NCI-H226 (cell line): ENCODE measurements at regions not wholly inside any gene's neighbourhood (a gene's known extent, or its start where the extent isn't known, plus 50 kb on each side); places are given as distances from the start of the nearest gene placed in this dataset.
"Not testable (repeated sequence)": the region's sequence is repeated elsewhere in the genome, so short reads cannot be mapped to it uniquely, and the experiment has no call there.

Experiments used
- DNase-seq: peaks from one replicate; pipeline ENCODE4 v3.0.0-alpha.2; 2015

DNA sequence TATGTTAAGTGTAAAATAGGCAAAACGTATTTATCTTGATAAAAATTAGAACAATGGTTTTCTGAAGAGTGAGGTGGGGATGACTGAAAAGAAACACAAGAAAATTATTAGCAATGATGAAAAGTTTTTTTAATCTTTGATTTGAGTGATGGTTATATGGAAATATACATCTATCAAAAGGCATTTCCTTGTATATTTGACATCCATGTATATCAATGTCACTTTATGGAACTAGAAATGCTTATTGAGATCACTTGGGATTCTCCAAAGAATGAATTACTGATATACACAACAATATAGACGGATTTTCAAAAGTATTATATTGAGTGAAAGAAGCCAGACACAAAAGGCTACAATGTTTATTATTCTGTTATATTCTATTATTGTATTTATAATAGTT lies 1042.0 kb upstream of the POT1 start:
- DNase-seq: no peak

DNA sequence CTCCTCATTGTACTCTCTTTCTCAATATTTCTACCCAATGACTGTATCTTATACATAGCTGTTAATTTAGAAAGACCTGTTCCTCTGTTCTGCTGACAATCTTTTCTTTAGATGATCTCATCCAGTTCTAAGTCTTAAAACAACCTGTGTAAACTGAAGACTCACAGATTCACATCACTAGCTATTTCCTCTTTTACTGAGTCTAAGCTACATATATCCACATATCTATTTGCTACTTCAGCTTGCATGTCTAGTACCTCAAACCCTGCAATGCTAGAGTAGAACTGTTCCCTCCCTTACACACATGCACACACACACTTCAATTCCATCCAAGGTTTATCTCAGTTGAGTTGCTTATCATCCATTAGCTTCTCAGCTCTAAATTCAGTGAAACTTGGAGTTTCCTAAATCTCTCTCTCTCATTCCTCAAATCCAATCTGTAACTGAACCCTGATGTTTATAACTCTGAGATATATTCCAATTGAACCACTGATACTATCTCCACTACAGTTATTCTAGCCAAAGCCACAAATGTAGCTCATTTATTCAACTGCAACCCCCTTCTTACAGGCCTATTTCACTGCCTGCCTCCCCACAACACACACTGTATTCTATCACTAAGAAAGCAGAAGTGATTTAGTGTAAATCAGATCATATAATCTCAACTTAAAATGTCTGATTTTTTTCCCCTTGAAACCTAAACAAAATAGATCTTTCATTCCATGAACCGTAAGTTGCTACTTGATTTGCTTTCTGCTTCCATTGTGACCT lies 1036.8 kb upstream of the POT1 start:
- DNase-seq: no peak

DNA sequence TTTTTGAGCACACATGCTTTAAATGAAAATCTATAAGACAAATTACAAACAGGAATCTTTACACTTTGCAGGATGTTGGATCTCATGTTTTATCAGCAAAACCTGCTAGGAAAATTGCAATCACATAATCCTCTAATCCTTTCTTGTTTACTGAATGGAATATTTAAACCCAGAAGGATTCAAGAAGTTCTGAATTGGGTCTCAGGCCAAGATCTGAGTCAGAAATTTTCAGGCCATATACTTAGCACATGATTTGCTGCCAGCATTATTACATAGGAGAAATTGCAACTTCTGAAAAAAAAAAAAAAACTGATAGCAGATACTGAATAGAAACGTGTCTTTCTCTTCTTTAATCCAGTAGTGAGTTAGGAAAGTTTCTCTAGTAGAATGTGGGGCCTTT lies 1005.3 kb upstream of the POT1 start:
- DNase-seq: no peak

DNA sequence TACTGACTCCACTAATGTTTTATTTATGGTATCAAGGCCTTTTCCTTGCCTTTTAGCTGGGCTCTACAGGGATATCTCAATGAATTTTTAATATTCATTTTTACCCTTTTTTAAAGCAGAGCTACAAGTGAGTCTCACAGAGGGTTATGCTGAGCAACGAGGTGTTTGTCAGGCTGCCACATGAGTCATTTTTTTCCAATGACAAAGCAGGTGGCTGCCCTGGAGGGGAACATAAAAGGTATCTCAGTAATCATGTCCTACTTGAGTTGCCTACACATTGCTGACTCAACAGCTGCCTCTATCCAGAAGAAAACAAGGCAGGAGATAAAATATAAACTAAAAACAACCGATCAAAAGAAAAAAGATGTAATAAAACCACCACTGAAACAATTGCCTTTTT lies 1004.9 kb upstream of the POT1 start:
- no peak for DNase-seq

DNA sequence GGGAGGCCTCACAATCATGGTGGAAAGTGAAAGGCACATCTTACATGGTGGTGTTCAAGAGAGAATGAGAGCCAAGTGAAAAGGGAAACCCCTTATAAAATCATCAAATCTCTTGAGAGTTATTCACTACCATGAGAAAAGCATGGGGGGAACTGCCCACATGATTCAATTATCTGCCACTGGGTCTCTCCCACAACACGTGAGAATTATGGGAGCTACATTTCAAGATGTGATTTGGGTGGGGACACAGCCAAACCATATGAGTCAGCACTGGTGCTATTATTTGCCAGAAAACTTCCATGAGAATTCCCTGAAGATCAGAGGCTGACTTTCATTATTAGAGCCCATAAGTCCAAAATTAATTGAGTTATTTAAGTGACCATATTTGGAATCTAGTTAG lies 1001.2 kb upstream of the POT1 start:
- DNase-seq: no peak

DNA sequence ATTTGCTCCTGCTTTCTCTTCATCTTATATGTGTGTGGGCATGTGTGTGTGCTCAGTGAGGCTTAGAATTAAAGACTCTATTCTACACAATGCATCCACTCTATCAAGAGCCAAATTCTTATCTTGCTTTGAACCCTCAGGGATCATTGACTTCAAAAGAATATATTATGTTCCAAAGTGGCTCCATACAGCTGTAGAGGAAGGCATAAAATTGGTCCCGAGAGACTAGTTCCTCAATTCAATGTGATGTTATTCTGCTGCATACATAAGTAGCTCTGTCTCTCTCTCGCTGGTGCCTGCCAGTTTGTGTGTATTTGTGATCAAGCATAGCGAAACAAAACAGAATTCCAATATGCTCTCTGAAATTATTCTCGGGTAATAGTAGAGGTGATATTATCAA lies 997.9 kb upstream of the POT1 start:
- DNase-seq: no peak

DNA sequence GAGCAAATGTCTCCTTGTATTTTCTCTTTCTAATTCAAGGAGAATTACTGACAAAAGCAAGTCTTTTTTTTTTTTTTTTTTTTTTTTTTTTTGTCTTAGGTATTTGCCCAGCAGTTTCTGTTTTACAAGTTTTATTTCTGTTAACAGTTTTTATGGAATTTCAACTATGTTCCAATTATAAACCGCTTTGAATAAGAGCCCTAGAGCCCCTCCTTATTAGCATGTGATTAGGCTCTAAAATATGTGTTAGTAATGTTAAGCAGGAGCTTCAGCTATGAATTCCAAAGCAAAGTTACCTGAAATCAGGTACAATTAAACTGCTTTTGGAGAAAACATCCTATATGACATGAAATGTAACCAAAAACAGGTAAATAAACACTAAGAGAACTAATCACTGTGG lies 997.0 kb upstream of the POT1 start:
- no peak for DNase-seq

DNA sequence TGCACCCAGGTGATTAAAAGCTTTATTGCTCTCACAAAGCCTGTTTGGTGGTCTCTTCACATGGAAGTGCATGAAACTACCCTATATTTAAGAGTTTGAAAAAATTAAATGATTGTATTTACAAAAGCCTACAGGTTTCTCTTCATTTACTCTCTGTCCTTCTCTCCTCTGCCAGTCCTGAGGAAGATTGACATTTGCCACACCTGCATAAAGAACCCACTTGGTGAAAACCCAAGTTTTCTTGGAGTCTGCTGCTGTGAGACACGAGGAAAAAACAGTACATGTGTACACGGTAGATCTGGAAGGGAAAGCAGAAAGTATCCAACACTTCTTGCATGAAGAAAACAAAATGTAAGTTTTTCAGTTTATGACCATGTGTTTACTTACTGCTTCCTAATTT lies 994.4 kb upstream of the POT1 start:
- no peak for DNase-seq

DNA sequence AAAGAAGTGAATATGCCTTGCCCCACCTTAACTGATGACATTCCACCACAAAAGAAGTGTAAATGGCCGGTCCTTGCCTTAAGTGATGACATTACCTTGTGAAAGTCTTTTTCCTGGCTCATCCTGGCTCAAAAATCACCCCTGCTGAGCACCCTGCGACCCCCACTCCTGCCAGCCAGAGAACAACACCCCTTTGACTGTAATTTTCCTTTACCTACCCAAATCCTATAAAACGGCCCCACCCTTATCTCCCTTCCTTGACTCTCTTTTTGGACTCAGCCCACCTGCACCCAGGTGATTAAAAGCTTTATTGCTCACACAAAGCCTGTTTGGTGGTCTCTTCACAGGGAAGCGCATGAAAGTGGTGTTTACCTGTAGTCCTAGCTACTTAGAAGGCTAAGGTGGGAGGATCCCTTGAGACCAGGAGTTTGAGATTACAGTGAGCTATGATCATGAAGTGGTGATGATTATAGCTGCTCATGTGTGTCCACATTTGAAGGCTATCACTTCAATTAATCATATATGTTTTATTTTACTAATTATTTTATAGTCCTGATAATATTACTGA lies 985.8 kb upstream of the POT1 start:
- DNase-seq: not testable (repeated sequence)

DNA sequence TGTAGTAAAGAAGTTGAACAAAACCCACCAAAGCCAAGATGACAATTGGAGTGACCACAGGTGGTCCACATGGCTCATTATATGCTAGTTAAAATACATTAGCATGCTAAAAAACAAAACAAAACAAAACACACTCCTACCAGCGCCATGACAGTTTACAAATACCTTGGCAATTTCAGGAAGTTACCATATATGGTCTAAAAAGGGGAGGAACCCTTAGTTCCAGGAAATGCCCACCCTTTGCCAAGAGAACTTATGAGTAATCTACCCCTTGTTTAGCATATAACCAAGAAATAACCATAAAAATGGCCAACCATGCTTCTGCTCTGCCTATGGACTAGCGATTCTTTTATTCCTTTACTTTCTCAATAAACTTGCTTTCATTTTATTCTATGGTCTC lies 979.1 kb upstream of the POT1 start:
- DNase-seq: no peak

DNA sequence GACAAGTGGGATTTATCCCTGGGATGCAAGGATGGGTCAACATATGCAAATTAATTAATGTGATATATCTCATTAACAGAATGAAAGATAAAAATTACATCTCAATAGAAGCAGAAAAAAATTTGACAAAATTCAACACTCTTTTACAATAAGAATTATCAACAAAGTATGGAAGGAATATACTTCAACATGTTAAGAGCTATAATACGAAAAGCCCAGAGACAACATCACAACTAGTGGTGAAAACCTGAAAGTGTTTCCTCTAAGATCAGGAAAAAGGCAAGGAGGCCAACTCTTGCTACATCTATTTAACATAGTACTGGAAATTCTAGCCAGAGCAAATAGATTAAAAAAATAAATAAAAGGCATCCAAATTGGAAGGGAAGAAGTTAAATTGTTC lies 970.0 kb upstream of the POT1 start:
- DNase-seq: no peak

DNA sequence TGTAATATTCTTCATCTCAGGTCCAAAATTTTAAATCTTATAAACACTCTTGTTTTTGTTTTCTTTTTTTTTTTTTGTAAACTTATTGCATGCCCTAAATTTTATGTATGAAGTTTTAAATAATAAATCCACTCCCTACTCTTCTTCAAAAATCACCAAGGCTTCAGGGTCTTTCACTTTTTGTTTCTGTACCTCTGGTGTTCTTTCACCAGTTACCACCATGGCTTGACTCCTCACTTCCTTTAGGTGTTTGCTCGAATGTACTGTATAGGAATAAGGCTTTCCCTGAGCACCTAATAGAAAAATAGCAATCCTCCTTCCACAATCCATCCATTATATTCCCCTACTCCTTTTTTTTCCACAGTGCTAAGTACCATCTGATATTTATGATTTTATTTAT lies 962.8 kb upstream of the POT1 start:
- no peak for DNase-seq

DNA sequence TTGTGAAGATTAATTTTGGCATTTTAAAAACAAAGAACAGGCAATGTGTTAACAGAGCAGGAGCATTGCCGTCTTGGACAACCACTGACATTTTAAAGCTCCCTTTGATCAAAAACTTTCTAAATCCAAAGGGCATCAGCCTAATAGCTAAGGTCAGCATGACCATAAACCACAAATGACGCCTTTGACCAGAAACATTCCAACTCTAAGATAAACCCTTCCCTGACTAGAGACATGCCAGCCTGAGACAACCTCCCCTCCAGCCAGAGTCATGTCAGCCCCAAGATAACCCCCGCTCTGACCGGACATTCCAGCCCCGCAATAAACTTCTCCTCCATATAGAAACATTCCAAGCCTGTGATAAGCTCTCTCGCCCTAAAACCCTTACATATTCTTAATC lies 949.4 kb upstream of the POT1 start:
- DNase-seq: no peak

DNA sequence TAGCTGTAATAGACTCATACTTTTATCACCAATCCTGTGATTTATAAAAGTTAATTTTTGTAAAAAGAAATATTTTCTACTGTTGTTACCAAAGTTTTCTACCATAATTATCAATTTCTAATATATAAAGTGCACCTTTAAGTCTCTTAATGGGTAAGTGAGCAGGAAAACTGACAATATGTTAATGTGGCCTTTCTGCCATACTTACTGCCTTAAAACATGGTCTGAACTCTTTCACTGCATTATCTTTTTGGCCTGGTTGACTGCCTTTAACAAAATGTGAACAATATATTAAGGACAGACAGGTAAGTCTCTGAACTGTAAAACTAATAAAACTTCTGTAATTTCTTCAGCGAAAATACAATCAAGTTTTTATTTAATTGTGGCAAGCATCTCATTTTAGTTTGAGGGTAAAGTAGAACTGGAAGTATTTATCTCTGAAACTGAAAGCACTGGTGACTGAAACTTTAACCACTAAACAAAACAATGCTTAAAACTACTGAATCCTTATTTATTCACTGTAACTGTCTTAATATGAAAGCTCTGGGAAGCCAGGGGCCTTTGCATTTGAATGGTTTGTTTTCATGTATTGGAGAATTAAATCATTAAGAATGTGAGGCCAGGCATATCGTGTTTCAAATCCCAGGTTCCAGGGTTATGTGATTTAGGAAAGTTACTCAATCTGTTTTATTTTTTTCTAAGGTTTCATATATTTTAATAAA lies 948.8 kb upstream of the POT1 start:
- no peak for DNase-seq

DNA sequence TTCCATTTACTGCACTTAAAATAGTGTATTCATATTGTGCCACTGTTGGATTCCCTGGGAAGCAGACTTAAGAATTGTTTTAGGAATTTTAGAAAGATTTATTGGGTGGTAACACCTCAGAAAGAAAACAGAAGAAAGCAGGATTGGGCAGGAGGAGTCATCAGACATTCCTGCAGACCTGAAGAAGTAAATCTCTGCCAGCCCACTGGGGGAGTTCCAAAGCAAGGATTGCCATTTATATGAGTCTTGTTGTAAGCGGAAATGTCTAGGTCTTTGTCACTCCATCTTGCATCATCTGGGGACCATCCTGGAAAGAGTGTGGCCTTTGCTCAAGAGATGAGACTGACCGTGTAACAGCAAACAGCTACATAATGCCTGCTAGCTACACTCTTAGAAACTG lies 947.6 kb upstream of the POT1 start:
- no peak for DNase-seq

DNA sequence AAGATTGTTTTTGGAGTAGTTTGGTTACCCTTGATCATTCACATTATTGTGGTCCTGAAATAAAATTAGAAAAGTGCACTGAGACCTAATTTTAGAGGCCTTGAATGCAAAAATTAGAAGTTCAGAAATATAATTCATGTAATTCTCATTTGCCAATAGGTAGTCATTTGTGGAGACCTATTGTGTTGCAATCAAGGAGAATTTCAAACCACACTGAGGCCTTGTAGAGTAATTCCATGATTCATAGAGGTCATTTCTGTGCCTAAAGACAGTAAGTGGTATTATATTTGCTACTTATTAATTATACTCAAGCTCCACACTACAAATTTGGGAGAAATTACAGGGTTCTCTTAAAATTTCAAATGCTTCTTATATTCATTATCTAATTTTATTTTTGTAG lies 946.8 kb upstream of the POT1 start:
- DNase-seq: no peak

DNA sequence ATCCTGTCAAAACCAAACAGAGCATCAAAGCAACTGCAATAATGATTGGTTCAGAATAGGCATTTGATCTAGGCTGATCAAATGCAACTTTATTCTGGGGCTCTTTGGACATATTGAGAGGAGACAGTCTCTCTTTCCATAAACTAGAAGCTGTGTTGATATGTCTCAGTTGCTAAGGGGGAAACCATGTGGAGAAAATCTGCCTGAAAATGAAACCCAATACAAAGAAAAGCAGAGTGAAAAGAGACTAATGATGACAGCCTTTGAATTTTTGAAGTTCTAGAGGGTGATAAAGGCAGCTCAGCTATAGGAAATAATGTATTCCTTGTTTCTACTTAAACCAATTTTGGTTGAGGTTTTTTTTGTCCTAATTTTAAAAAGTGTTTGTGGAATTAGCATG lies 941.8 kb upstream of the POT1 start:
- DNase-seq: no peak

DNA sequence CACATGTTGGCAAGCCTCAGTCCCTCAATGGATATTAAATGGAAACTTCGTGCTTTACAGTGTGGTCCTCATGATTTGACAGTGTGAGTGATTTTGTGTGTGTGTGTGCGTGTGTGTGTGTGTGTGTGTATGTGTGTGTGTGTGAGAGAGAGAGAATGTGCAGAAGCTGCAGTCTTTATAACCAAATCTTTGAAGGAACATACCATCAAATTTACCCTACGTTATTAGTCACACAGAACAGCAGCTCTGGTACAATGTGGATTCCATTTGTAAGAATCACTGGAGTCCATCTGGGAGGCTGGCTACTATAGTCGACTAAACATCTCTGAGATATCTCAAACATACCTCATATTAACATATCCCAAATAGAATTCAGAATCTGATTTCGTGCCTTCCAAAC lies 928.0 kb upstream of the POT1 start:
- no peak for DNase-seq

DNA sequence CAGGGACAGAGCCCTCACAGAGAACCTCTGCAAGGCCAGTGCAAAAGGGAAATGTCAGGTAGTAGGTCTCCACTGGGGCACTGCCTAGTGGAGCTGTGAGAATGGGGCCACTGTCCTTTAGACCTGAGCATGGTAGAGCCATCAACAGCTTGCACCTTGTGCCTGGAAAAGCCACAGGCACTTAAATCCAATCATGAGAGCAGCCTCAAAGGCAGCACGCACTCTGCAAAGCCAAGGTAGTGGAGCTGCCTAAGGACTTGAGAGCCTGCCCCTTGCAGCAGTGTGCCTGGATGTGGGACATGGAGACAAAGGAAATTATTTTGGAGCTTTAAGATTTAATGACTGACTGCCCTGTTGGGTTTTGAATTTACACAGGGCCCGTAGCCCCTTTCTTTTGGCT lies 918.5 kb upstream of the POT1 start:
- no peak for DNase-seq

DNA sequence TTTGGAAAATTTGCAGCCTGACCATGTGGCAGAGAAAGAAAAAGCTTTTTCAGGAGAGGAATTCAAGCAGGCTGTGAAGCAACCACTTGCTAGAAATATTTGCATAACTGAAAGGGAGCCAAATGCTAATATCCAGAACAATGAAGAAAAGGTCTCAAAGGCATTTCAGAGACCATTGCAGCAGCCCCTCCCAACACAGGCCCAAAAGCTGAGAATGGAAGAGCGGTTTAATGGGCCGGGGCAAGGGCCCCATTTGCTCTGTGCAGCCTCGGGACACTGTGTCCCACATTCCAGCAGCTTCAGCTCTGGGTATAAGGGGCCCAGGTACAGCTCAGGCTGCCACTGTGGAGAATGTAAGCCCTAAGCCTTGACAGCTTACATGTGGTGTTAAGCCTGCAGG lies 918.1 kb upstream of the POT1 start:
- DNase-seq: no peak

DNA sequence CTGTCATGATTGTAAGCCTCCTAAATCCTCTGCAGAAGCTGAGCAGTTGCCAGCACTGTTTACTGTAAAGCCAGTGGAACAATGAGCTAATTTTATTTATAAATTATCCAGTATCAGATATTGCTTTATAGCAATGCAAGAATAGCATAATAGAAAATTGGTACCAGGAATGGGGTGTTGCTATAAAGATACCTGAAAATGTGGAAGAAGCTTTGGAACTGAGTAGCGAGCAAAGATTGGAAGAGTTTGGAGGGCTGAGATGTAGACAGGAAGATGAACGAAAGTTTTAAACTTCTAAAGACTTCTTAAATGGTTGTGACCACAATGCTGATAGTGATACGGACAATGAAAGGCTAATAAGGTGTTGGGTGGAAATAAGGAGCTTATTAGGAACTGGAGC lies 917.4 kb upstream of the POT1 start:
- DNase-seq: no peak

DNA sequence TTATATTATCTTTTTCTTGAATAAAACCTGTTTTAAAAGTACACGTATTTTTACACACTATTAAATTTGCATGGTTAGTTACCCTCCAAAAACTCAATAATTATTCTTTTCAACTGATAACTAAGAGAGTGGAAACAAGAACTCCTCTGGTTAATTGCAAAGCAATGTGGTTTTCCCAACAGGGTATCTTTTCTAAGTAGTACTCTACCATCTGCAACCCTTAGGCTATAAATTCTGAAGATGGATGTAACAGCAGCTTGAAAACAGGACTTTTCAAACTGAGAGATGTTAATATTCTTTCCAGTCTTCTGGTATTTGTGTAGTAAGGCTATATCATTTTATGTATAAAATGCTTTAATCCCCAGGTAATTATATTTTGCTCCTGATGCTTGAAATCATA lies 916.1 kb upstream of the POT1 start:
- no peak for DNase-seq

DNA sequence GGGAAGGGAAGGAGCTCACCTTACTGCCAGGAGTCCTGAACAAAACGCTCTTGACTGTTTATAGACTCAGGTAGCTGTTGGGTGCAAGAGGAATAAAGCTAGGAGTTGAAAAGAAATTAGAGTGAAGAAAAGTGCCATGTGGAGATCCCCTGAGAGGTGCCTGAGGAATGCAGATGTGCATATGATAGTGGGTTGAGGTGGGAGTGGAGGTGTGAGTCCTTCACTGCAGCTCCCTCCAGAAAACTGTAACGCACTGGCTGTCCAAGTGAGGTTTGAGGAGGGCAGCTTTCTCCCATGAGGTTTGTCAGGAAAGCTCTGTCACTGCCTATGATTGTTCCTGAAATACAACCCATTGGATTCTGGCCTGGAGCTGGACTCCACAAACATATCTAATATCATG lies 904.8 kb upstream of the POT1 start:
- no peak for DNase-seq

DNA sequence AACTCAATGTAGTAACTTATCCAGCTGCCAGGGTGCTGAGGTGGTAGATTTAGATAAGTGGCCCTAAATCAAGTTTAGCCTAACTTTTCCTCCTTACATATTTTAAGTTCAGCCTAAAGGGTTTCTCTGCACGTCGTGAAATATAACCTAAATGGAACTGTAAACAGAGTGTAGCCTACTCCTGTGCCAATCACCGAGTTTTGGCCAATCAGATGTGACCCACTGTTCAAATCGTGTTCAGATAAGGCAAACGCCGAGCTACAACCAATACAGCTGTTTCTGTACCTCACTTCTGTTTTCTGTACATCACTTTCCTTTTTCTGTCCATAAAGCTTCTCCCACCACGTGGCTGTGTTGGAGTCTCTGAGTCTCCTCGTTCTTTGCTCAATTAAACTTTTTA lies 904.2 kb upstream of the POT1 start:
- no peak for DNase-seq

DNA sequence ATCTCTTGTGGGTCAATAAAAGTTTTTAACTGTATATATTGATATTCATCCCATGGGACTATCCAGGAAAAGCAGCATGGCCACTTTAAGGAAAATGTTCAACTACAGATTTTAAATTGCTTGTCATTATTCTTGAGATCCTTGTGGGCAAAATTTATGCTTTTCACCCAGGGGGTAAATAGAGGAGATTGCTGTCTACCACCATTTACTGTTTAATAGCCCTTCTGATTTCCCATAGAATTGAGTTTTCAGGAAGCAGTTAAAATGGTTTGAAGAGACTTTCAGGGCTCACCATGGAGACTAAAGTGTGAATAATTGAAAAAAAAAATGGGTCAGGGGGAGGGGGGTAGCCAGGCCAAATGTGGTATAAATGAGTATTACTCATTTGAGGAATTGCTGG lies 901.1 kb upstream of the POT1 start:
- DNase-seq: no peak
